ENCODE measurements at regions not wholly inside any gene's neighbourhood (a gene's known extent, or its start where the extent isn't known, plus 50 kb on each side); places are given as distances from the start of the nearest gene placed in this dataset.

GRCh38 chr2:12295856-12296519, 420.7 kb upstream of the TRIB2 start:
- TF ChIP-seq, protein P1, sequence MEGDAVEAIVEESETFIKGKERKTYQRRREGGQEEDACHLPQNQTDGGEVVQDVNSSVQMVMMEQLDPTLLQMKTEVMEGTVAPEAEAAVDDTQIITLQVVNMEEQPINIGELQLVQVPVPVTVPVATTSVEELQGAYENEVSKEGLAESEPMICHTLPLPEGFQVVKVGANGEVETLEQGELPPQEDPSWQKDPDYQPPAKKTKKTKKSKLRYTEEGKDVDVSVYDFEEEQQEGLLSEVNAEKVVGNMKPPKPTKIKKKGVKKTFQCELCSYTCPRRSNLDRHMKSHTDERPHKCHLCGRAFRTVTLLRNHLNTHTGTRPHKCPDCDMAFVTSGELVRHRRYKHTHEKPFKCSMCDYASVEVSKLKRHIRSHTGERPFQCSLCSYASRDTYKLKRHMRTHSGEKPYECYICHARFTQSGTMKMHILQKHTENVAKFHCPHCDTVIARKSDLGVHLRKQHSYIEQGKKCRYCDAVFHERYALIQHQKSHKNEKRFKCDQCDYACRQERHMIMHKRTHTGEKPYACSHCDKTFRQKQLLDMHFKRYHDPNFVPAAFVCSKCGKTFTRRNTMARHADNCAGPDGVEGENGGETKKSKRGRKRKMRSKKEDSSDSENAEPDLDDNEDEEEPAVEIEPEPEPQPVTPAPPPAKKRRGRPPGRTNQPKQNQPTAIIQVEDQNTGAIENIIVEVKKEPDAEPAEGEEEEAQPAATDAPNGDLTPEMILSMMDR (IDR thresholded peaks at IDR 0.05) = no peak
- no peak for TF ChIP-seq EZH2 (IDR thresholded peaks at IDR 0.05)
- TF ChIP-seq EZH2phosphoT487 (IDR thresholded peaks at IDR 0.05) = no peak
